ENCODE measurements at regions not wholly inside any gene's neighbourhood (a gene's known extent, or its start where the extent isn't known, plus 50 kb on each side); places are given as distances from the start of the nearest gene placed in this dataset.

DNA sequence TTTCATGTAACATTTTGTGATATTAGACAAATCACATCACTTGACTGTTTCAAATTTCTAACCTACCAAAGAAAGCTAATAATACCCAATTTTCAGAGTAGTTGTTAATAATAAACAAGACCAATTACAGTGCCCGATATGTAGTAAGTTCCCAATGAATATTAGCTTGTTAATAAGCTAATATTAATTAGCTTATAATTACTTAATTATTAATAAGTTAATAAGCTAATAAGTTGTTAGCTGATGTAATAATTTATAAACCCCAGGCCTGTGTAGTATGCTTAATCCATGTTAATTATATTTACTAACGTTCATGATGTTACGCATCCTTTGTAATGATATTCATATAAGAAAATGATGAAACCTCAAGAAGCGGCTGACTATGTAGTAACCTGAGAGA lies 643.8 kb upstream of the KIRREL3 start:
- no peak for DNase-seq (ENCODE audit: low spot score)
- TF ChIP-seq, protein P1, sequence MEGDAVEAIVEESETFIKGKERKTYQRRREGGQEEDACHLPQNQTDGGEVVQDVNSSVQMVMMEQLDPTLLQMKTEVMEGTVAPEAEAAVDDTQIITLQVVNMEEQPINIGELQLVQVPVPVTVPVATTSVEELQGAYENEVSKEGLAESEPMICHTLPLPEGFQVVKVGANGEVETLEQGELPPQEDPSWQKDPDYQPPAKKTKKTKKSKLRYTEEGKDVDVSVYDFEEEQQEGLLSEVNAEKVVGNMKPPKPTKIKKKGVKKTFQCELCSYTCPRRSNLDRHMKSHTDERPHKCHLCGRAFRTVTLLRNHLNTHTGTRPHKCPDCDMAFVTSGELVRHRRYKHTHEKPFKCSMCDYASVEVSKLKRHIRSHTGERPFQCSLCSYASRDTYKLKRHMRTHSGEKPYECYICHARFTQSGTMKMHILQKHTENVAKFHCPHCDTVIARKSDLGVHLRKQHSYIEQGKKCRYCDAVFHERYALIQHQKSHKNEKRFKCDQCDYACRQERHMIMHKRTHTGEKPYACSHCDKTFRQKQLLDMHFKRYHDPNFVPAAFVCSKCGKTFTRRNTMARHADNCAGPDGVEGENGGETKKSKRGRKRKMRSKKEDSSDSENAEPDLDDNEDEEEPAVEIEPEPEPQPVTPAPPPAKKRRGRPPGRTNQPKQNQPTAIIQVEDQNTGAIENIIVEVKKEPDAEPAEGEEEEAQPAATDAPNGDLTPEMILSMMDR (IDR thresholded peaks at IDR 0.05; ENCODE audit: extremely low read depth, missing control alignments) = no peak

DNA sequence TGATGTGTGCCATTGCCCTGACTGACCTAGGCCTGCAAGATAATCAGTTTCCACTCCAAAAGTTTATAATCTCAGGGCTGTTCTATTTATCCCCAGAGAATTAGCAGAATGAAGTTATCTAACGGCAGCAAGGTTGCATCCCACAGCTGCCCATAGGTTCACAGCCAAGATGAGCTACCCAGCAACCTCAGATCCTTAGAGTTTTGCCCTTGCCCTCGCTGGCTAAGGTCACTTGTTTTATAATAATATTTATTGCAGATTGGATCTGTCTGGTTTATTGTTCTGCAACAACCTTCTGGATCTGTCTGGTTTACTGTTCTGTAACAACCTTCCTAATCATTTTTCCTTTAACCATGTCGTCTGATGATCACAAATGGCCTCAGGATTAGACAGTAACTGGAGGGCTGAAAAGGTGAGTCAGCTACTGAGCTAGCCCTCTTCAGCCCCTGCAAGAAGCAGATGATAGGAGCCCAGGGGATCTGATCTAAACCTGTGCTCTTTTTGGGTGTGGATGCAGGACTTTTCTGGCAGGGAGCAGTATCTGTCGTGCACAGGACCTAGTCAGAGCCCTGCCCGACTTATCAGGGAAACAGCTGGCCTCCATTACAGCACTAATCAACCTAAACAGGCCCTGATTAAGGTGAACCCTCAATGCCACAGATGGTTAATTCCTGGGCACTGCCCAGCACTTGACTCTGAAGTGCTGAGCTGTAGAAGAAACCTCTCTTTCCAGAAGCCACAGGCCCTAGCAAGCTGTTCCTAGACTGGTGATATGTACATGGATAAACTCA lies 642.9 kb upstream of the KIRREL3 start:
- no peak for DNase-seq (ENCODE audit: low spot score)
- TF ChIP-seq, protein P1 (IDR thresholded peaks at IDR 0.05; ENCODE audit: extremely low read depth, missing control alignments) = no peak

DNA sequence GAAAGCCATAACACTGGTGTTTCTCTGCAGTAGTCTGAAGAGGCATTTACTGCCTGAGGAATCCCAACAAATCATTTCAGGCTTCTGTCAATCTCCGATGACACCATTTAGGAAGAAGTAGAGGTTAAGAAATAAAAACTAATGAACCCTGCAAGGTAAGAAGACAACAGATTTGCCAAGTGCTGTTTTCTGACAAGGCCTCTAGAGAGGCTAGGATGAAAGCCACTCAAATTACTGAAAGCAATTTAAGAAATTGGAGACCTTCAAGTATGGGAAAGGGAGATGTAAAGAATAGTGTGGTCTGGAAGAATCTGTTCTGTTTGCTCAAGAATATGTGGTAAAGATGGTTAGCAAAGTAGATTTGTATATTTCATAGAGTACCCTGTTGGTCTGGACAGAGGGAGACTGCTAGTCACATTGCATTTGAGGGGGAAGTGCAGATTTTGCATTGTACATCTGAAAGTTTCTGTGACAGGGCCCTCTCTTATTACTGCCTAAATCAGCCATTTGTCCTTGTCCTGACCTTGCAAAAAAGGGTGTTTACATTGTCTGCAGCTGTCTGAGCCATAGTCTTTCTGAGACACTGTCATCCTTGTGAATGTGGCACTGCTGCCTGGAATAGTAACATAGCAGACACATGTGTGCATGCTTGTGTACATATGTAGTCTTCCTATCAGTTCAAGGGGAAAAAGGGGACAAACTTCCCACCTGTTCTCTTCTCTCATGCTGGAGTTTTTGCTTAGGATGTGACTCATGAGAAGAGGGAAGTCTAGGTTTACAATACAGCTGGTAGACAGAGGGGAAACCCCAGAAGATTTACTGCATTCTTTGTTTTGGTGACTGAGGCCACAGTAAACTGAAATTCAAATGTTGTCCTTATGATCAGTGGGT lies 640.2 kb upstream of the KIRREL3 start:
- TF ChIP-seq, protein P1 (IDR thresholded peaks at IDR 0.05; ENCODE audit: extremely low read depth, missing control alignments) = no peak
- no peak for DNase-seq (ENCODE audit: low spot score)

DNA sequence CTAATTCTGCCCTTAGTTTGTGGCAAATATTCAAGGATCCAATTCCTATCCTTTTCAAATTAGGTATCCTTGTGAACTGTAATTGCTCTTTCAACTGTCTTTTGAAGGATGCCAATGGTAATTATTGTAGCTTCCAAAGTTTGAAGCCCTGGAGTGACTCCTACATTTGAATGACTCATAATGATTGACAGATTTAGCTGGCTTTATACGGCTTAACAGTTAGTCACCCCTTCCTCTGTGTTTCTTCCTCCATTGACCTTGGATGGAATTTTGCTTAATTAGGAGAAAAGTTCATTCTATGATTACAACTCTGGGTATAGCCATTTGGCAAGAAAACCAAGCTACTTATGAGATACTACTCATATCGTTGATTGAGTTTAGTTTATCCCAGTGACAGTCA lies 639.3 kb upstream of the KIRREL3 start:
- no peak for DNase-seq (ENCODE audit: low spot score)
- TF ChIP-seq, protein P1 (IDR thresholded peaks at IDR 0.05; ENCODE audit: extremely low read depth, missing control alignments) = no peak

DNA sequence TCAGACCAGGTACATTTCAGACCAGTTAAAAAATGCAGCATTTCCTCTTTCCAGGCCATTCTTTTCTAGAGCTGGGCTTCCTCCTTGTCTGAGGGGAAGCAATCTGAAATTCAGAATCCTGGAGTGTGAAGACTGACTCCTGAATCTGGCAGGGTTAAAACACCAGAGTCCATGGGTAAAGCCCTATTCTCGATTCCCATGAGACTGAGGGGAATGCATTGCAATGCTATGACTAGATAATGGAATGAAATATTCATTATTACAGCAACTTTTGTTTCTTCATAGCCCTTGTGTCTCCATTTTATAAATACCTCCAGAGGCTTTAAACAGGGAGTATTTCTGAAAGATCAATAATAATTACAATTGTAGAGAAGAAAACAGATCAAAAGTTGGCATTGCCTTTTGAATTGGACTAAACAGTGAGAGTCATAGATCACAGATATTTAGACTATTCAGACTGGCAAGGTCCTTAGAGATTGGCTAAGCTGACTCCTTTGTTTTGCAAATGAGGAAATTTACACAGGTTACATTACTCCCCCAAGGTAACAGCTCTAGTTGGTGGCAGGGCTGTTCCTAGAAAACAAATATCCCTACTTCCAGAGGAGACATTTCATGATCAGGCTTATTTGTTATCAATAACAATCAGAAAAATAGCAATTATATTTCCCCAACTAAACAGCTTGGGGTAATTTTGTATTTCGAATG lies 632.6 kb upstream of the KIRREL3 start:
- TF ChIP-seq, protein P1 (IDR thresholded peaks at IDR 0.05; ENCODE audit: extremely low read depth, missing control alignments) = no peak
- DNase-seq (ENCODE audit: low spot score) = no peak

DNA sequence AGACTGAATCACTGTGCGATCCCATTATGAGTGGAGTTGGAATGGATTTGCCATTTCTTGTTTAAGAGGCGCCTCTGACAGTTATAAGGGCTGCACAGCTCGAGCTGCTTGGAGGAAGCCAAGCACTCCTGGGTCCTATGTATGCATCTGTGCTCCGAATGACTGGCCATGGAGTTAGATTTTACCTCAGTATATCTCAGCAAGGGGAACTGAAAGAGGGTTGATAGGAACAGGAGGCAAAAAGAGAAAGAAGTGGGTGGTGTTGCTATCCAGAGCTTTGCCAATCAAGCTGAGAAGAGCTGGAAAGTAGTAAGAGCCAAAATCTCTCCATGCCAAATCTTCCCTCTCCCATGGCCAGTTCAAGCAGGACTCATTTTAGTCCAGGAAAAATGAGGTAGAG lies 632.0 kb upstream of the KIRREL3 start:
- no peak for DNase-seq (ENCODE audit: low spot score)
- TF ChIP-seq, protein P1 (IDR thresholded peaks at IDR 0.05; ENCODE audit: extremely low read depth, missing control alignments) = no peak

All from GM20000 (cell line).